HG02642 (cell line): ENCODE measurements at regions not wholly inside any gene's neighbourhood (a gene's known extent, or its start where the extent isn't known, plus 50 kb on each side); places are given as distances from the start of the nearest gene placed in this dataset.
"Not testable (repeated sequence)": the region's sequence is repeated elsewhere in the genome, so short reads cannot be mapped to it uniquely, and the experiment has no call there.

Experiments
- ATAC-seq: cut with Tn5 transposase; IDR thresholded peaks from one replicate; pipeline ENCODE4 v1.9.1; 2021; ENCODE audit warnings: mild to moderate bottlenecking; ENCODE audit not compliant: unreplicated experiment, poor library complexity

DNA sequence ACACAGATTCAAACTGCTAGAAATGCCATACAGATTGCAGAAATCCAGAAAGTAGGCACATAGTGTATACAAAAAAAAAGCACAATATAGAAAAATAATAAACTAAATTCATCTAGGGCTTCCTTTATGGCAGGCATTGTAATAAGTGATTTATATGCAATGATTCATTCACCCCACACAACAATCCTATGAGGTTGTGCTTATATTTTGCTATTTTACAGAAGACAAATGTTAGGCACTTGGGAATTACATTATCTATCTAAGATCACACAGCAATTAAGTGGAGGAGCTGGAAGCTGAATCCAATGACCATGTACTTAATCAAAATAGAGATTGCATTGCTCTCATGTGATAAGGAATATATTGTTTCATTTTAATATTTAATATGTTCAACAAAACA is 225.7 kb upstream of the KCNK2 start:
- no peak for ATAC-seq

- ATAC-seq: no peak
Measured at GRCh38 chr1:214857716-214858115, 224.8 kb upstream of the KCNK2 start.

GRCh38 chr1:214859647-214860046 is 222.9 kb upstream of the KCNK2 start:
- ATAC-seq: no peak

GRCh38 chr1:214861615-214862014 is 220.9 kb upstream of the KCNK2 start:
- no peak for ATAC-seq

GRCh38 chr1:214862421-214862820 is 220.1 kb upstream of the KCNK2 start:
- ATAC-seq: no peak

- ATAC-seq: no peak
Measured at GRCh38 chr1:214864896-214865688, 217.4 kb upstream of the KCNK2 start.

- ATAC-seq: not testable (repeated sequence)
Measured at GRCh38 chr1:214870426-214870825, 212.1 kb upstream of the KCNK2 start.

- ATAC-seq: no peak
Measured at GRCh38 chr1:214880956-214881355, 201.6 kb upstream of the KCNK2 start.

- ATAC-seq: no peak
Measured at GRCh38 chr1:214882616-214883015, 199.9 kb upstream of the KCNK2 start.

DNA sequence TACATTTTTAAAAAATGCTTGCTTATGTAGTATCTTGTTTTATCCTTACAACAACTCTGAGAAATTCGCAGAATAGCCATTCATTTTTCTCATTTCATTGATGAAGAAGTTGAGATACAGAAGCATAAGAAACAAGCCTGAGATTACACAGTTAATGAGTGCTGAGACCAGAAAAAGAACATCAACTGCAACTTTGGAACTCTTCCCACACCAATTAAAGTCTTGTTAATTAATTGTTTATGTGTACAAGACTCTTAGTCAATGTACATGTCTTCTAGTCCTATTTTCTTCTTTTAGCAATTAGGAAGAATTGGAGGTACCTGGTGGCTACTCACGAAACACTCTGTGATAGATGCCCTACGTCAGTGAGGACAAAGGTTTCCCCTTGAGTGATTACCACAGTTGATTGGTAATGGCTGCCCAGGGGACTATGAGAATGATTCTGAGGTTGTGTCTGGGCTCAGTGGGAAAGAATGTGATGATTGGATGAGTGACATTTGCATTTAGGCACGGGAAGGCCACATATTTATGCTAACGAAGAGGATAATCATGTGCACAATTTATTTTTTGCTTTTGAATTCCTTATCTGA is 187.4 kb upstream of the KCNK2 start:
- no peak for ATAC-seq

GRCh38 chr1:214896921-214897320 is 185.6 kb upstream of the KCNK2 start:
- no peak for ATAC-seq

- ATAC-seq: no peak
Measured at GRCh38 chr1:214897581-214897980, 185.0 kb upstream of the KCNK2 start.

GRCh38 chr1:214898161-214898560 is 184.4 kb upstream of the KCNK2 start:
- ATAC-seq: no peak

DNA sequence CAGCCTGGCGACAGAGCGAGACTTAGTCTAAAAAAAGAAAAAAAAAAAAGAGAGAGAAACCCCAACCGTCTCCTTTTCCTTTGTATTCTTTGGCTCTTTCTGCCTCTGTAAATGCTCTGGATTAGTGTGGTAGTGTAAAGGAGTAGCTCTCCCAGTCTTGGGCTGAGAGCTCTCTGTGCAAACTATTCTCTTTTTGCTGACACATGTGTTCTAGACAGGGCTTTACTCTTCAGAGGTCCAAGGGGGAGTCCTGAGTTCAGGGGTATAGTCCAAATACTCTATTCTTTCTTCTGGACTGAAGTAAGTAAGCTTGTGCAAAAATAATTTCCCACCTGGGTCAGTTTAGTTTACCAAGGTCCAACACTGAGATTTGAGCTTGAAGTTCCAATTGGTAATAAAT is 183.8 kb upstream of the KCNK2 start:
- ATAC-seq: no peak

GRCh38 chr1:214899908-214900460 is 182.6 kb upstream of the KCNK2 start:
- no peak for ATAC-seq

GRCh38 chr1:214900590-214900989 is 181.9 kb upstream of the KCNK2 start:
- ATAC-seq: no peak

DNA sequence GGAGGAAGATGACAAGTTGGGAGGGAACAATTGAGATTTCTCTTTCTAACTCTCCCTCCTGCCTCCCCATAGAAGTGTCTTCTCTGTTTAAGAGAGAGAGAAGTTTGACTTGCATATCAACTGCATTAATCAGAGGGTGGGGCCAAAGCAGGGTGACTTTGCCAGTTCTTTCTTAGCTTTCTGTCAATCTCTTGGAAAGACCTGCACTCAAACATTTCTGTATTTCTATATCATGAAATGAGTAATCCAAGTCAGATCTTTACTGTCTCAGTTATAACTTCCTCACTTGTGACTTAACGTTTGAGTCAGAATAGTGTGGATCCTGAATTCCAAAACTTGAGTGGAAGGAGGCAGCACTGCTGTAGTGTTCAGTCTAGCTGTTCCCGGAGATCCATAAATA is 180.8 kb upstream of the KCNK2 start:
- ATAC-seq: no peak

DNA sequence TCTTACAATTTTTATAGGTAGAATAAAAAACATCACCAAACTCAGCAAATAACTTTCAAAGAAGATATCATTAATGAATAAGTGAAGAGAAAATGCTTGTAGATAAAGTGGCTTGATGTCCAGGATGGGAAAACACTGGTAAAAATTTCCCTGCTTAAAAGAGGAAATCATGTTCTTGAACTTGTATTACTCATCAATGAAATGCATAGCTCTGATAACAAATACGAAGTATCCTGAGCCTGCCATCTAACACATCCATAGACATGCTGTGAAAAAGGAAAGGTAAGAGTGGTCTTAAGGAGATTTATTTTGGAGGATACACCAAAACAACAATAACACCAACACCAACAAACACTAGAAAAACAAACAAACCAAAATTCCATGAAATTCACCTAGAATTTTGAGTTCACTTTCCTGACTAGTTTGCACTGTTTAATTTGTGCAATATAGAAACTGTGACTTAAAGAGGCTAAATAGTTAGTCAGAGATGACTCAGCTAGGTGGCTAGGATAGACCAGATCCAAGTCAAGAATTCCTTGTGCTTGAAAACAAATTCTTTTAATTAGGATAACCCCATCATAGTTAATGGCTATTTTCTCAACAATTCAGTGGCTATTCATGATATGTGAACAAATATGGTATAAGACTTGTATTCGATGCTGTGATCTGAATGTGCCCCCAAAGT is 179.8 kb upstream of the KCNK2 start:
- no peak for ATAC-seq

DNA sequence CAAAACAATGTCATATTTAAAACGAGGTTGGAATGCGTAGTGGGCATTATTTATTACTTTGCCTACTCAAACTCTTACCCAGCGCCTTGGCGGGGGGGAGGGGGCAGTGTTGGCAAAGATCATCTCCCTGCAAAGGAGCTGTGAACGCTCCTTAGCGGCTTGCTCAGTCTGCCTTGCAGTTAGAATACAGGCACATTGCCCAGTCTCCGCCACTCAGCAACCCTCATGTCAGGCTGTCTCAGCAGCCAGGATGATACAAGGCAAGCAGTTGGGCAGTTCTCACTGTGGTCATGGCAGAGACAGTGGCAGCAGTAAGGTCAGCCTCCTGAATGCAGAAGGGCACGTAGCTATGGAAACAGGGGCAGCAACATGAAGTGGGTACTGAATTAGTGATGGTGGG is 170.4 kb upstream of the KCNK2 start:
- ATAC-seq: no peak

- no peak for ATAC-seq
Measured at GRCh38 chr1:214913966-214914365, 168.6 kb upstream of the KCNK2 start.

DNA sequence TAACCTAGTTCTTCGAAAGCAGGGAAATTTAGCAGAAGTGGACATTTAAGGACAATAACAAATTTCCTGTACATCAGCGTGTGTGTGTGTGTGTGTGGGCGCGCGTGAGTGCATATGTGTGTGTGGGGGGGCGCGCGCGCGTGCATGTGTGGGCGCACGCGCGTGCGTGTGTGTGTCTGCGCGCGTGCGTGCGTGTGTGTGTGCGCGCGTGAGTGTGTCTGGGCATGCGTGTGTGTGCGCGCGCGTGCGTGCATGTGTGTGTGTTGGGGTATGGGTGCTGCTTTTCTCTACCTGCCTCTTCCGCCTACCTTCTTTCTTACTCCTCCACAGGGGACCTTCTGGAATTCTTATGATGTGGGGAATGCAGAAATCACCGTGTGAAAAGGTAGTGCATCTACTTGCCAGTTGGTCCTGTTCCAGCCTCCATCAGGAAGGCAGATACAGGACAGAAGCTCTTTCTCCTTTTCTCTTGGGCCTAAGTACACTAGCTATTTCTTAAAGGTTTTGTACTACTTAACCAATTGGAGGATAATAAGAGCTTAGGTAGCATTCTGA is 165.4 kb upstream of the KCNK2 start:
- no peak for ATAC-seq
